Stimulated activated effector memory CD8-positive, alpha-beta T cell treated with anti-CD3 and anti-CD28 coated beads, Interleukin-12 subunit alpha, Interleukin-12 subunit beta, amount 100 ng/mL, for 72 hours (primary cell): ENCODE measurements at regions not wholly inside any gene's neighbourhood (a gene's known extent, or its start where the extent isn't known, plus 50 kb on each side); places are given as distances from the start of the nearest gene placed in this dataset.

Experiments used
- ATAC-seq: fragments of 150-1000 bp; cut with Tn5 transposase; 2 replicates; pipeline ENCODE4 v1.10.0; 2021
- DNase-seq, 2 donors: peaks; one replicate each; pipeline ENCODE4 v3.0.0; 2021 to 2022; ENCODE audit warnings: low spot score in 2 of 2
- H3K27ac Mint-ChIP-seq: one replicate; pipeline ENCODE4 v1.8.0; 2022; ENCODE audit warnings: mild to moderate bottlenecking, mixed read lengths
- H3K36me3 Mint-ChIP-seq: one replicate; pipeline ENCODE4 v1.8.0; 2022; ENCODE audit warnings: mild to moderate bottlenecking, mixed read lengths
- H3K4me1 Mint-ChIP-seq: one replicate; pipeline ENCODE4 v1.8.0; 2022; ENCODE audit warnings: mixed read lengths
- H3K4me3 Mint-ChIP-seq: one replicate; pipeline ENCODE4 v1.8.0; 2022; ENCODE audit warnings: mild to moderate bottlenecking, mixed read lengths
- H3K9me3 Mint-ChIP-seq: one replicate; pipeline ENCODE4 v1.8.0; 2022; ENCODE audit warnings: mixed read lengths

DNA sequence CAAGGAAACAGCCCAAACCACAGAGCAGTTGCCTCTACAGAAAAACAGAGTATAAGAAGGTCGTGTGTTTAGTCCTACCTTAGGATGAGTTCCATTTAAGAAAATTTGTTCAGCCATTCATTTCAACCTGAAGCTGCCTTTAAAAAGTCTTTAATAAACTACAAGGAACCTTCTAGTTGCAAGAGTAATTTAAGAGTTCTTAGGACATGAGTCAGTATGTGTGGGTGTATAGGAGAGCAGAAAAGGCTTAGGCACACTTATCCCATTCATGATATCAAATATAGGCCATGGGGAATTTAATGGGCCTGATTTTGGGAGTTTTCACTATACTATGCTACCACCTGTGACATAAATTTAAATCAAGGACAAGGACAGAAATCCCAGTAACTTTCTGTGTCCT, 496.8 kb downstream of the TFEC start:
- ATAC-seq (no peak), DNase-seq (no peak)
- no peaks in the 10 kb centered on the region for H3K36me3 Mint-ChIP-seq
- no peaks in the 10 kb centered on the region for H3K9me3 Mint-ChIP-seq
- H3K27ac Mint-ChIP-seq: no peak overlapping the region
- H3K4me1 Mint-ChIP-seq: no peaks in the 10 kb centered on the region
- no peak overlapping the region for H3K4me3 Mint-ChIP-seq

DNA sequence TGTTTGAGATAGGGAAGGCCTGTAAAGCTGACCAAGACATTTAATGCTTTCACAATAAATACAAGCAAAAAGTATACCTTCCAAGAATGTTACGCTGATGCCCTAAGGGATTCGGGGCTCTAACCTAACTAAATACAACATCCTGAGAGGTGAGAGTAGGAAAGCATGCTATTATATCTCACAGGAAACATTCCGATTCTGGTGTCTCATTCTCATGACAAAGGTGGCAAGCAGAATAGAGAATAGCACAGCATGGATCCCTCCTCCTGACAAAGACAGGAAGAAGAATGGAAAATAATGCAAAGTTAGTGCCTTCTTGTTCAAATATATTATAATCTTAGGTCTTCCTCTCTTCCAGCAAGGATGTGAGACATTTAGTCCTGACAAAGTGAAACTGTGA, 504.3 kb downstream of the TFEC start:
- Mint-ChIP-seq H3K9me3 (no peaks in the 10 kb centered on the region), H3K4me3 (no peak overlapping the region), H3K36me3 (no peaks in the 10 kb centered on the region), H3K27ac (no peak overlapping the region), H3K4me1 (no peaks in the 10 kb centered on the region)
- no peak for DNase-seq
- ATAC-seq: no peak

DNA sequence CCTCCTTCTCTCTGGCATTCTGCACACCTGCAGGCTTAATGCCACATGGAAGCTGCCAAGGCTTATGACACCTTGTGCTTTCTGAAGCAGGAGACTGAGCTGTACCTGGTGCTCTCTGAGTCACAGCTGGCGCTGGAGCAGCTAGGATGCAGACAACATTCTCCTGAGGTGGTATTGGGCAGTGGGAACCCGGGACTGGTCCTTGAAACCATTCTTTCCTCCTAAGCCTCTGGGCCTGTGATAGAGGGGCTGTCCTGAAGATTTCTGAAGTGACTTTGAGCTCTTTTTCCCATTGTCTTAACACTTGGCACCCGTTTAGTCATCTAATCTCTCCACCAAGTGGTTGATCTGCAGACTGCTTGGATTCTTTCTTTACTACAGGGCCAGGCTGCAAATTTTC, 508.4 kb downstream of the TFEC start:
- Mint-ChIP-seq H3K4me3 (no peak overlapping the region), H3K4me1 (no peaks in the 10 kb centered on the region), H3K27ac (no peak overlapping the region), H3K36me3 (no peaks in the 10 kb centered on the region), H3K9me3 (no peaks in the 10 kb centered on the region)
- no peak for DNase-seq
- peak; percentile 8 for ATAC-seq

DNA sequence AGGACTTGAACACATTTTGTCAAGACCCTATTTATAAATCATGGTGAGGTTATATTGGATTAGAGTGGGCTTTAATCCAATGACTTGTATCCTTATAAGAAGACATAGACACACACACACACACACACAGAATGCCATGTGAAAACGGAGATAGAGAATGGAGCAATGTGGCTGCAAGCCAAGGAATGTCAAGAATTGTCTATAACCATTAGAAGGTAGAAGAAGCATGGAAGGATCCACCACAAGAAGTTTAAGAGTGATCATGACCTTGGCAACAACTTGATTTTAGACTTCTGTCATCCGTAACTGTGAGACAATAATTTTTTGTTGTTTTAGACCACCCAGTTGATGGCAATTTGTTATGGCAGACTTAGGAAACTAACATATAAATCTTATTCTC, 514.2 kb downstream of the TFEC start:
- H3K4me1 Mint-ChIP-seq: no peaks in the 10 kb centered on the region
- H3K36me3 Mint-ChIP-seq: no peaks in the 10 kb centered on the region
- no peak overlapping the region for H3K27ac Mint-ChIP-seq
- H3K9me3 Mint-ChIP-seq: no peaks in the 10 kb centered on the region
- no peak for DNase-seq
- no peak overlapping the region for H3K4me3 Mint-ChIP-seq
- ATAC-seq: no peak

DNA sequence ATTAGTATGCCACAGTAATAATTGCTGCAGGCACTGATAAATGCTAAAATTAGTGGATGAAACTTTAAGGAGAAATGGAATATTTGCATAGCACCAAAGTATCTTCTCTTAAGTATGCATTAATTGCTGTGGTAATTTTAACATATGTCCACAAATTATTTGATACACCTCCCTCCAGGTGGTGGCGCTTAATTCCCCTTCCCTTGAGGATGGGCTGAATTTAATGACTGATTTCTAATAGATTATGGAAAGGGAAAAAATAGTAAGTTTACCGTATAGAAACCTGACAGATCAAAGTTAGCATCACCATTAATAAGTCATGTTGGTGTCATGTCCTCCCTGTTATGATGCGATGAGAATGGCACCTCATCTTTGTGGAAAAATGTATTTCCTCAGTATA, 519.2 kb downstream of the TFEC start:
- Mint-ChIP-seq H3K4me3 (no peak overlapping the region), H3K36me3 (no peaks in the 10 kb centered on the region), H3K27ac (no peak overlapping the region), H3K4me1 (no peaks in the 10 kb centered on the region), H3K9me3 (no peaks in the 10 kb centered on the region)
- ATAC-seq (no peak), DNase-seq (no peak)

DNA sequence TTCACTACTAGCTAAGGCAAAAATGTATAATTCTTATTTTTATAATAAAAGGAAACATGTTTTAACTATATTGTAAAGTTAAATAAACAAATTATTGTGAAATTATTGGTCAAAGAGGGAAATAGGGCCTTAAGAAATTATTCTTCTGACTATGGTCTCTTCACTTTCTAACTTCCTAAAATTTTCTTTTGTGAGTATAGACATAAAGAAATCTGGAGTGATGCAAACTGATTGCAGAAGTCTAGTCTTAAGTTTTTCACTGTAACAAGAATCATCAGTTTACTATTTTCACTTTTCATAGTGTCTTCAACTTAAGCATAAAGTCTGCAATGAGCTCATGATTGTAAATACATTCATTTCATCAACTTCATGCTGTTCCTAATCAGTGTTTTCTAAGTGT, 525.4 kb downstream of the TFEC start:
- DNase-seq: no peak
- H3K36me3 Mint-ChIP-seq: no peaks in the 10 kb centered on the region
- ATAC-seq: no peak
- no peaks in the 10 kb centered on the region for H3K4me1 Mint-ChIP-seq
- H3K27ac Mint-ChIP-seq: no peak overlapping the region
- no peak overlapping the region for H3K4me3 Mint-ChIP-seq
- H3K9me3 Mint-ChIP-seq: no peaks in the 10 kb centered on the region

DNA sequence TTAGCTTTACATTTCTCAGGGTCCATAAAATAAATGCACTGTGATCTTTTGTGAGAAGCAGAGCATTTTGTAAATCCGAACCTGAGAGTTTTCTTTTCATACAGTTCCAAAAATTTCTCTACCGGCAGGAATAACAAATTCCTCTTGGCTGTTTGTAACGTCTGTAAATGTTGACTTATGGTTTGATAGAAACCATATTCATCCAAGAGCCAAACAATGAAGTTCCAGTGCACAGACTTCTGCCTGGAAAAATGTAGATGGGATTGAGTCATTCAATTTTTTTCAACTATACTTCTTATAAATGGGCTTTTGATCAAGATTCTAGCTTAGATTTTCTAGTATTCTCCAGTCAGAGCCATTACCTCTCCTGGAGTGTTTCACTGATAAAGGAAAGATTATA, 530.6 kb downstream of the TFEC start:
- Mint-ChIP-seq H3K27ac (no peak overlapping the region), H3K9me3 (no peaks in the 10 kb centered on the region), H3K4me3 (no peak overlapping the region), H3K4me1 (no peaks in the 10 kb centered on the region), H3K36me3 (no peaks in the 10 kb centered on the region)
- DNase-seq (no peak), ATAC-seq (no peak)

DNA sequence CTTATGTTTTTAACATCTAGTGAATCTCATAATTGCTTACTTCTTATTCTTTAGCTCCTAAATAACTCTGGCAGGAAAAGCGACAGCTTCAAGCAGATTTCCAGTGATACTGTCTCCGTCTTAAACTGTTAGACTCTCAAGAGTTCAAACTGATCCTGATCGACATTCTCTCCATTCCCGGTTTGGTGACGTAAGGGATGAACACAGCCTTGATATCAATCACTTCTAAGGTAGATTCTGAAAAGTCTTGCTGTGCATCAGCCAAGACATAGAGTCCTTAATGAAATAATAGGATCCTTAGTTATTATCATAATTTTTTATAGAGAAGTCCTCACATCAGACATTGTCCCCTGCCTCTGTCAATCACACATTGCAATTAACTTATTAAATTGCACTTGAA, 534.6 kb downstream of the TFEC start:
- no peak for DNase-seq
- no peak overlapping the region for H3K27ac Mint-ChIP-seq
- ATAC-seq: no peak
- no peaks in the 10 kb centered on the region for H3K36me3 Mint-ChIP-seq
- no peaks in the 10 kb centered on the region for H3K4me1 Mint-ChIP-seq
- no peak overlapping the region for H3K4me3 Mint-ChIP-seq
- H3K9me3 Mint-ChIP-seq: no peaks in the 10 kb centered on the region

DNA sequence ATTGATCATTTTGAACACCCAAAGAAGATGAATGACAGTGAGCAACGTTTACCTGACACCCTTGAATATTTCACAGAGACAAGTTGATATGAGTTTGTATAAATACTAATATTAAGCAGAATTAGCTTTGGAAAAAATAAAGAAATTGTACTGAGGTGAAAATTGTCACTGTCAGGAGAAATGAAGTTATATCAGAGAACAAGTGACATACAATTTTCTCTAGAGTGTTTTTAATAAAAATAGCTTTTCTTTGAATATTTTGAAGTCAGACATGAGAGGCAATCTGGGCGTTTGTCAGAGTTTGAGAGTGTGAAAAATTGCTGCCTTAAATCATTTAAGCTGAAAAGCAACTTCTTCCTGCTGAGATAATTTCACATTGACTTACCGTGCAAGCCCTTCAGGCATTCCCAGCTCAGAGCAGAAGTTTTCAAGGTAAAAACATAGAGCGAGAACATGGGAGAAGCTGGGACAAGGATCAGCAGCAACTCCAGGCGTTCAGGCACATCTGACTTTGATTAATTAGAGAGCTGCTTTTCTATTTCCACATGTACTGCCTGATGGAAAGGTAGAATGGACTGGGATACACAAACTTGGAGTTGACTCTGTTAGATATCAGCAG, 535.9 kb downstream of the TFEC start:
- Mint-ChIP-seq H3K4me1 (no peaks in the 10 kb centered on the region), H3K36me3 (no peaks in the 10 kb centered on the region), H3K27ac (no peak overlapping the region), H3K9me3 (no peaks in the 10 kb centered on the region), H3K4me3 (no peak overlapping the region)
- ATAC-seq (no peak), DNase-seq (no peak)

DNA sequence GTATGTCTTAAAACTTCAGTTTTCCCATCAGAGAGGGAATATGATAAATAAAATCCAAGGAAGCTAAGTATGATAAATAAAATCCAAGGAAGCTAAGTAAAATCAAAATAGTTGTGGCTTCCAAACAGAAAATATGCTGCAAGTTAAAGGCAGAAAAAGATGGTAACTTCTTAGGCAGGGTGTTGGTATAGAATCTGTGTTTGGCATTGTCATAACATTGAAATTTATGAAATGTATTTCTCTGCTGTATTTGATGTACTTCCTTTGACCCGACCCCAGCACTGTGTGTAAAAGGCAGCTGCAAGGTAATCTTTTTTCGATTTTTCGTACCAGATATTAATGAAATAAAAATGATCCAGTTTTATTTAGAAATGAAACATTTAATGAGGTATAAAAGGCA, 537.2 kb downstream of the TFEC start:
- Mint-ChIP-seq H3K4me1 (no peaks in the 10 kb centered on the region), H3K36me3 (no peaks in the 10 kb centered on the region), H3K27ac (no peak overlapping the region), H3K4me3 (no peak overlapping the region), H3K9me3 (no peaks in the 10 kb centered on the region)
- DNase-seq (no peak), ATAC-seq (no peak)

DNA sequence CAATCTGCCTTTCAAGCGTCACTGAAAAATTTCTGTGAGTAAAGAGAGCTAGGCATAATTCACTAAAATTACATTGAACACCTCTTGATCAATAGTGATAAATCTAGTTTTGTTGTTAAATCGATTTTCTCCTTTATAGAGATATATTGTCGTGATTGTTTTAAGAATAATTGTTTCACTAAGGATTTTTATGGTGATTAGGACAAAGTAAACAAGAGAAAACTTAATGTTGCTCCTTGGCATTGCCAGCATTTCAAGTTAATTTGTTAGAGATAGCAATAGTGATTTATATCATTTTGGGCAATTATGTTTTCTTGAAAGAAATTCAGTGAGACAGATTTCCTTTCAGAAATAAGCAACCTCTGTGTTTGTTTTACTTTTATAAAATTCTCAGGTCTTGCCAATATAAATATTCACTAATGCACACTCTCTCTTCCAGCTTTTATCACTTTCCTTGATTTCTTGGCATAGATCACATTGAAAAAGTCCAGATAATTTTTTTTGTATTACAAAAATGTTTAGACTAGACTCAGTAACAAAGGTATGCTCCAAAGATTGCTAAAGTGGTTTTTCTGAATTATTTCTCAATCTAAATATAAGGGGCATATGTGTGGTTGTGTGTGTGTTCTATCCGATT, 538.7 kb downstream of the TFEC start:
- no peak overlapping the region for H3K27ac Mint-ChIP-seq
- no peak for ATAC-seq
- no peaks in the 10 kb centered on the region for H3K36me3 Mint-ChIP-seq
- H3K4me3 Mint-ChIP-seq: no peak overlapping the region
- no peak for DNase-seq
- H3K9me3 Mint-ChIP-seq: no peaks in the 10 kb centered on the region
- no peaks in the 10 kb centered on the region for H3K4me1 Mint-ChIP-seq

DNA sequence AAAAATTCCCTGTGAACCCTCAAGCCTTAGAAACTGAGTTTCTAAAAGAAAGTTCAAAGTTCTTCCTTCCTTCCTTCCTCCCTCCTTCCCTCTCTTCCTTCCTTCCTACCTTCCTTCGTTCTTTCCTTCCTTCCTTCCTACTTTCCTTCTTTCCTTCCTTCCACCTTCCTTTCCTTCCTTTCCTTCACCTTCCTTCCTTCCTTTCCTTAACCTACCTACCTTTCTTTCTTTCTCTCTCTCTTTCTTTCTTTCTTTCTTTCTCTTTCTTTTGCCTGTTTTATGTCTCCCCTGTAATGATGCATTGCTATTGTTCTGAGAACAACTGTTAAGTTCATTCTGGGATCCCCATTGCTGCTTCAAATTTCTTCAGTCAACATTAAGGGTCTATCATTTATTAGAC, 551.1 kb downstream of the TFEC start:
- Mint-ChIP-seq H3K4me1 (peaks cover 15% of the 10 kb centered on the region), H3K4me3 (no peak overlapping the region), H3K27ac (no peak overlapping the region), H3K36me3 (no peaks in the 10 kb centered on the region), H3K9me3 (no peaks in the 10 kb centered on the region)
- ATAC-seq (no peak), DNase-seq (no peak)

DNA sequence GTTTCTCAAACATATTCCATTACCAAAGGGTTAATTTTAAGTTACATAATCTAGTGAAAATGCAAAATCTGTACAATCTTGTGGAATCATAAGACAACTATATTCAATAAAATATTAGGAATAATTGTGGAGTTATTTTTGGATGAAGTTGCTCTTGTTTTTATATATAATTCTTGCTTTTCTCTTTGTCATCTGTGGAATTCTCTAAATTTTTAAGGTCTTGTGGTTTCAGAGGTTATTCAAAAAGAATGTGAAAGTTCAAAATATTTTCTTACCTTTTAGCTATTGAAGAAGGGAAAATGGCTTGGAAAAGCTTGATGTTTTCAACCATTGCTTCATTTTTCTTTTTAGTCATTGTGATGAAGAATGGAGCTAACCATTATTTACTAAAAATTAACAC, 552.1 kb downstream of the TFEC start:
- H3K27ac Mint-ChIP-seq: no peak overlapping the region
- H3K4me1 Mint-ChIP-seq: peaks cover 15% of the 10 kb centered on the region
- H3K36me3 Mint-ChIP-seq: no peaks in the 10 kb centered on the region
- H3K9me3 Mint-ChIP-seq: no peaks in the 10 kb centered on the region
- H3K4me3 Mint-ChIP-seq: no peak overlapping the region
- no peak for DNase-seq
- no peak for ATAC-seq

DNA sequence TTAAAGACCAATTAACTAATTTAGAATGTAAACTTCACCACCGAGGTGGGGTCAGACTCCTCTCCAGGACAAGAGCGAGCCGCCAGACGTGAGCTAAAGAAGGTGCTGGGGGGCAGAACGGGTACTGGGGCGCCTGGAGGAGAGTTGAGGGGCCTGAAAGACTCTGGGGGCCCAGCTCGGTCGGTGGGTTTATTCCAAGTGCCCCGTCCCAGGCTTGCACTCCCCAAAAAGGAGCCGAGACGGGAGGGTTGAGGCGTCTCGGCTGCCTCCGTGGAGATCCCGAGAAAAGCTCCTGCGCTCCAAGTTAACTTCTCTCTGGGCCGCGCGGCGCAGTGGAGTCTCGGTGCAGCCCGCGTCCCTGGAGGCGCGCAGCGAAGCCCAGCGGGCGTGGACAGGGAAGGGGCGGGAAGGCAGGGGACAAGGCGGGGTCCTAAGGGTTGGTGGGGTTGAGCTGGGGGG, 553.3 kb downstream of the TFEC start:
- Mint-ChIP-seq H3K4me1 (peaks cover 15% of the 10 kb centered on the region), H3K36me3 (no peaks in the 10 kb centered on the region), H3K4me3 (peak overlapping the region; percentile 74), H3K27ac (peak overlapping the region; percentile 47), H3K9me3 (no peaks in the 10 kb centered on the region)
- peak; percentile 60 for ATAC-seq
- no peak for DNase-seq

DNA sequence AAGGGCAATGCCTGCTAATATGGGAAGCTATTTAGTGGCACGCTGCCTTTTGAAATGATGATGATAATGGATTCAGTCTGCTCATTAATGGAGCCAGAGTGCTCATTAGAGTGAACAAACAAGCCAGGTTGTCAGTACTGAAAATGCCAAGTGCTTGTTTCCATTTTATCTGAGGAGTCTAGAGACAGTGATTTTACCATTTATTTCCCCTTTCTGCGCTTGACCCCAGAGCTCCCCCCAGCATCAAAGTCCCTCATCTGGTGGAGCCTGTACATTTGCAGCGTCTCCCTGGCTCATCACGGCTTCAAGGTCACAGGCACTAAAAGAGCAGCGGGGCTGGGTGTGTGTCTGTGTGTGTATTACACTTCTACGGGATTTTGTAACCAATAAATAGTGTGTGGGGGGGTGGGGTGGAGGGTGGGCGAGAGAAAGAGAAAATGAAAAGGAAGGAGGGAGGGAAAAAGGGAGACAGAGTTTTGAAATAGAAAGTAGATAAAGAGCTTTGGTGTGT, 553.8 kb downstream of the TFEC start:
- no peaks in the 10 kb centered on the region for H3K36me3 Mint-ChIP-seq
- DNase-seq (no peak), ATAC-seq (peak; percentile 53)
- peaks cover 15% of the 10 kb centered on the region for H3K4me1 Mint-ChIP-seq
- H3K9me3 Mint-ChIP-seq: no peaks in the 10 kb centered on the region
- peak overlapping the region; percentile 47 for H3K27ac Mint-ChIP-seq
- H3K4me3 Mint-ChIP-seq: peak overlapping the region; percentile 74

DNA sequence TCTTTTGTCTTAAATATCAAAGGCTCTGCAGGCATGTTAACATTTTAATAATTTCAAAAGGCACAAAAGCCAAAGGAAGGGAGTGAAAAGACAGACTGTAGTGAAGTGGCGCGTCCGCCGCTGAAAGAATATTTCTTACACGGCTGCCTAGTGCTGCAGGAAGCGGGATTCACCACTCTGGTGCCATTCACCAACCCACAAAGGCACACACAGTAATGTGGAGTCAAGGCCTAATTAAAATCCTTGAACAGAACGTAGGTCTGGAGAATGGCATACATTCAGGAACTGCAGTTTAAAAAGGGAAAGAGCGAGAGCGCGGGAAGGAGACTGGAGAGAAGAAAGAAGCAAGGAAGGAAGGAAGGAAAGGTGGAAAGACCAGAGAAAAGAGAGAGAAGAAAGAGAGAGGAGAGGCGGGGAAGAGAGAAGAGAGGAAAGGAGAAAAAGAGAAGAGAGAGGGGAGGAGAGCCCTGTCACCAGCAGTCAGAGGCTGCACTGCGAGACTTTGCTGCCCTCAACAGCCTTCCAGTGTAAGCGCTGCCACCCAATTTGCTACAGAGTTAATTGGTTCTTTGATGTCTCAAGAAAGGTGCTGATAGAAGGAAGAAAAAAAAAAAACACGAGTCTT, 554.0 kb downstream of the MDFIC start:
- no peaks in the 10 kb centered on the region for H3K9me3 Mint-ChIP-seq
- no peak overlapping the region for H3K27ac Mint-ChIP-seq
- ATAC-seq: peak; percentile 70
- peak overlapping the region; percentile 2 for H3K4me3 Mint-ChIP-seq
- H3K36me3 Mint-ChIP-seq: no peaks in the 10 kb centered on the region
- no peak for DNase-seq
- peaks cover 15% of the 10 kb centered on the region for H3K4me1 Mint-ChIP-seq
